GM12892 (cell line): ENCODE measurements at regions not wholly inside any gene's neighbourhood (a gene's known extent, or its start where the extent isn't known, plus 50 kb on each side); places are given as distances from the start of the nearest gene placed in this dataset.

Source experiments
- POLR2A ChIP-seq: IDR thresholded peaks from 2 replicates; pipeline ENCODE4 v1.6.1; 2011; ENCODE audit warnings: low read depth, low read length, control low read depth
- POLR2AphosphoS5 ChIP-seq: IDR thresholded peaks from 2 replicates; pipeline ENCODE4 v1.6.1; 2011; ENCODE audit warnings: low read depth, low read length, control low read depth

- no peak for TF ChIP-seq POLR2A
- no peak for TF ChIP-seq POLR2AphosphoS5
Measured at GRCh38 chr3:124401843-124402242, 328.4 kb upstream of the UMPS start.
